Loucy (cell line): ENCODE measurements at regions not wholly inside any gene's neighbourhood (a gene's known extent, or its start where the extent isn't known, plus 50 kb on each side); places are given as distances from the start of the nearest gene placed in this dataset.

Experiments used
- CTCF ChIP-seq: fragments of 200-600 bp; sonication (generic); conservative IDR thresholded peaks from 2 replicates; pipeline ENCODE4 v1.5.1; 2014; ENCODE audit warnings: mild to moderate bottlenecking, antibody characterized with exemption, low read length
- EZH2phosphoT487 ChIP-seq: fragments of 200-600 bp; IDR thresholded peaks from 2 replicates; pipeline ENCODE4 v1.6.1; 2018; ENCODE audit warnings: antibody characterized with exemption, mild to moderate bottlenecking, moderate library complexity, borderline replicate concordance

- TF ChIP-seq EZH2phosphoT487 (no peak), CTCF (no peak)
Measured at GRCh38 chr5:98130261-98131035, 643.0 kb upstream of the RGMB start.
